Coronary artery (tissue), 2 donors: ENCODE measurements at regions not wholly inside any gene's neighbourhood (a gene's known extent, or its start where the extent isn't known, plus 50 kb on each side); places are given as distances from the start of the nearest gene placed in this dataset.

Source experiments
- DNase-seq: peaks from one replicate; pipeline ENCODE4 v3.0.0-alpha.2; 2017; ENCODE audit warnings: low spot score
- H3K27ac ChIP-seq, 2 donors: fragments of 200-600 bp; sonication (generic); one replicate each; pipeline ENCODE4 v1.5.1; 2016 to 2019
- H3K4me3 ChIP-seq: fragments of 200-600 bp; sonication (generic); 2 replicates; pipeline ENCODE4 v1.5.1; 2016; ENCODE audit warnings: mild to moderate bottlenecking, moderate library complexity
- CTCF ChIP-seq: fragments of 200-600 bp; sonication (generic); IDR thresholded peaks from one replicate; pipeline ENCODE4 v1.5.1; 2019; ENCODE audit warnings: antibody characterized with exemption

GRCh38 chr1:88039240-88039639 lies 644.8 kb upstream of the PKN2 start:
- H3K27ac ChIP-seq: no peak overlapping the region
- no peak for DNase-seq
- no peak overlapping the region for H3K4me3 ChIP-seq
- TF ChIP-seq CTCF: no peak

- TF ChIP-seq CTCF: no peak
- H3K27ac ChIP-seq: no peak overlapping the region
- H3K4me3 ChIP-seq: no peak overlapping the region
- no peak for DNase-seq
These were observed 640.2 kb upstream of the PKN2 start for GRCh38 chr1:88043834-88044233.

- no peak overlapping the region for H3K4me3 ChIP-seq
- TF ChIP-seq CTCF: no peak
- DNase-seq: no peak
- H3K27ac ChIP-seq: no peak overlapping the region
These were observed 631.9 kb upstream of the PKN2 start for GRCh38 chr1:88052167-88052566.

GRCh38 chr1:88053065-88053464 lies 631.0 kb upstream of the PKN2 start:
- TF ChIP-seq CTCF: no peak
- no peak overlapping the region for H3K4me3 ChIP-seq
- no peak for DNase-seq
- H3K27ac ChIP-seq: no peak overlapping the region

GRCh38 chr1:88056881-88057280 lies 627.2 kb upstream of the PKN2 start:
- Histone ChIP-seq H3K27ac (no peak overlapping the region), H3K4me3 (no peak overlapping the region)
- TF ChIP-seq CTCF: no peak
- DNase-seq: no peak

- H3K27ac ChIP-seq: no peak overlapping the region
- no peak overlapping the region for H3K4me3 ChIP-seq
- no peak for TF ChIP-seq CTCF
- no peak for DNase-seq
These were observed 625.9 kb upstream of the PKN2 start for GRCh38 chr1:88058205-88058604.

GRCh38 chr1:88060112-88060673 lies 623.9 kb upstream of the PKN2 start:
- Histone ChIP-seq H3K27ac (no peak overlapping the region), H3K4me3 (no peak overlapping the region)
- DNase-seq: no peak
- TF ChIP-seq CTCF: no peak
